ENCODE measurements at regions not wholly inside any gene's neighbourhood (a gene's known extent, or its start where the extent isn't known, plus 50 kb on each side); places are given as distances from the start of the nearest gene placed in this dataset.
"Not testable (repeated sequence)": the region's sequence is repeated elsewhere in the genome, so short reads cannot be mapped to it uniquely, and the experiment has no call there.

DNA sequence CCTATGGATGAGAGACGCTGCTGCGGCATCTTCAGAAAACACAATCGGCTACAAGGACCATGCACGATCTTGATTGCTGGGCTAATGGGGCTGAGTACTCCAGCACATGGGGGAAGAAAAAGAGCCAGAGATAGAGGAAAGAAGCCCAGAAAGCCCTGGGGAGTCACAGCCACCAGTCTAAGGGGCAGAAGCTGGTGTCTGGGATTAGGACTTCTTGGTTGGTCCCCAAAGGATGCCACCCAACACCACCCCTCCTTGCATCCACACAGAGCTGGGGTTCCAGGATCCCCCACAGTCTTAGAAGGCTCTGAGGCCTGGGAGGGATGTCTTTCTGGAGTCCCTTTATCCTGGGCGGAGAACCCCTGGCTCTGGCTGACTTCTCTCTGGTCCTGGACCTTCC lies 98.4 kb upstream of the TARDBP start:
- no peak for DNase-seq

DNA sequence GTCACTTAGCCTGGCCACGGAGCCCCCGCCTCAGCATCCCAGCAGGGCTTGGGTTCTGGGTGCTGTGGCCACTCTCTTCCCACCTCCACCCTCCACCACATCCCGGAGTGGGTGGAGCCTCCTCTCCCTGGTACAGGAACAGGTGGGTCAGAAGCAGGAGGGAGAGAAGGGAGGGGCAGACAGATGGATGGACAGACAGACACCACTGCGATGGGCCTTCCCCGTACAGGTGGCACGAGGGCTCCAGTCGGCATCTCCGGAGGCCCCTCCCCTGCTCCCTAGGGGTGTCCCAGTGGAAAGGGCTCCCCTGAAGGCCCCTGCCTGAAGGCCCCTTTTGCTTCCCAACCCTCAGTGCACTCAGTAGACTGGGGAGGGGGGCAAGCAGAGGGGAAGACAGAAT lies 96.9 kb upstream of the TARDBP start:
- no peak for DNase-seq

DNA sequence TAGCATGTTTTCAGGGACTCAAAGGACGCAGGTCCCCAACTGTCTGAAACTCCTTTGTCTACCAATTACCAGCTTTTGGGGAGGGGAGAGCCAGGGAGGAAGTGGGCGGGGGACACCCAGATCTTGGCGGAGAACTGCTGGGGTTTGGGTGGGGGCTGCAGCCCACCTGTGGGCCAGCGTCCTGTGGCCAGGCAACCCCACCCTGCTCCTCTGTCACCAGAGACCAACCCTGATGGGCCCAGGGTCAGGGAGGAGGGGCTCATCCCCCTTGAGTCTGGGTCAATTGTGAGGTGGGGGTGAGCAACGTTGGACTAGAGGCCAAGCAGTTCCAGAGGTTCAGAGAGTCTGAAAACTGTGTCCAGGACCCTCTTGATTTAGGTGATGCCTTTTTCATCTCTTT lies 96.1 kb upstream of the TARDBP start:
- no peak for DNase-seq

DNA sequence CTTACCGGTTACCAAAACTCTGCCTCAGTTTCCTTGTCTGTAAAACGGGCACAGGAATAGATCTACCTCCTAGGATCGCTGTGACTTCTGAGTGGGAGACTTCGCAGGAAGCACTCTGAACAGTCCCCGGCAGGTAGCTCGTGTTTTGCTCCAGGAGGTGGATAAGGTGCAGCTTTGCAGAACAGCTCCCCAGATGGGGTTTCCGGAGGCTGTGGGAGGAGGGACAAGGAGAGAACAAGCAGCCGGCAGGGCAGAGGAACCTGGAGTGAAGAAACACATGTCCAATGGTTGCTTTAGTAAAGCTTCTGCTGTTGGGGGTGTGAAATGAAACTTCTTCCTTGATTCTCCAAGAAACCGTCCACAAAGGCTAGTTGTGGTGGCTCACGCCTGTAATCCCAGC lies 95.5 kb upstream of the TARDBP start:
- no peak for DNase-seq

DNA sequence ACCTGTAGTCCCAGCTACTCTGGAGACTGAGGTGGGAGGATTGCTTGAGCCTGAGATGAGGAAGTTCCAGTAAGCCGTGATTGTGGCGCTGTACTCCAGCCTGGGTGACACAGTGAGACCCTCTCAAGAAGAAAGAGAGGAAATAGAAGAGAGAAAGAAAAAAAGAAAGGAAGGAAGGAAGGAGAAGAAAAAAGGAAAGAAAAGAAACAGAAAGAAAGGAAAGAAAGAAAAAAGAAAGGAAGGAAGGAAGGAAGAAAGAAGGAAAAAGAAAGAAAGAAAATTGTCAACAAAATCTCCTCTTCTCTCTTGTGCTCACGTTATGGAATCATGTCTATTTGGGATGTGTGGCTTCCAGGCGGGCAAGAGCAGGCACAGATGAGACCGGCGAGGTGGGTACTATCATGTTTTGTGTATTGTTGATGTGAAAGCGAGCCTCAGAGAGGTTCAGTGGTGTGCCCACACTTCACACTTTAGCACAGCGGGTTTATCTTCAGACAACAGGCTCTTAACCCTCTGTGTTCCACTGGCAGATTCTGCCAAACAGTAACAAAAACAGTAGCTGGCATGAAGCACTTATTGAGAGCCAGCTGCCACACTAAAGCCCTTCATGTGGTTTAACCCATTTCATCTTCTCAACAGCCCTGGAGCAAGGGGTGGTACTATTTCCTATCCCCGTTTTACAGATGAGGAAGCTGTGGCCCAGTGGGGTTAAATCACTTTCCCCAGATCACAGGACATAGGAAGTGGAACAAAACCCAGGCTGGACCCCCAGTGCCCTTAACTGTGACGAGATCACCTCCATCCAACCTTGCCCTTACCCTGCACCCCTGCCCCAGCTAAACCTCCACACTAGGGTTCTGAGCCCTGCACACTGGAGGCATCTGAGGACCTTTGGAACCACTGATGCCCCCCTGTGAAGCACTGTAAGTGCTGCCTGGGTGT lies 94.7 kb upstream of the TARDBP start:
- DNase-seq: no peak

DNA sequence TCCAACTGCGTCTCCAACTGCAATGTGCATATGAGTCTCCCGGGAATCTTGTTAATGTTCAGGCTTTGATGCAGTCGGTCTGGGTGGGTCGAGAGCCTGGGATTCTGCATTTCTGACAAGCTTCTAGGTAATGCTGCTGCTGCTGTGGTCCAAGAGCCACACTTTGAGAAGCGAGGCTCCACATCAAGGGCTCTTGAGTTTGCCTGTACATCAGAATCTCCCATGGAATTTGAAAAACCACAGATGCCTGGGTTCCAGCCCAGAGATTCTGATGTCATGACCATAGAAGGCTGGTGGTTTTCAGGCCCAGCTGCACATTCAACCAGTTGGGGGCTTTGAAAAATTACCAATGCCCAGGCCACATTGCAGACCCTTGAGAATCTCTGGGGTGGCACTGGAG lies 93.9 kb upstream of the TARDBP start:
- no peak for DNase-seq

DNA sequence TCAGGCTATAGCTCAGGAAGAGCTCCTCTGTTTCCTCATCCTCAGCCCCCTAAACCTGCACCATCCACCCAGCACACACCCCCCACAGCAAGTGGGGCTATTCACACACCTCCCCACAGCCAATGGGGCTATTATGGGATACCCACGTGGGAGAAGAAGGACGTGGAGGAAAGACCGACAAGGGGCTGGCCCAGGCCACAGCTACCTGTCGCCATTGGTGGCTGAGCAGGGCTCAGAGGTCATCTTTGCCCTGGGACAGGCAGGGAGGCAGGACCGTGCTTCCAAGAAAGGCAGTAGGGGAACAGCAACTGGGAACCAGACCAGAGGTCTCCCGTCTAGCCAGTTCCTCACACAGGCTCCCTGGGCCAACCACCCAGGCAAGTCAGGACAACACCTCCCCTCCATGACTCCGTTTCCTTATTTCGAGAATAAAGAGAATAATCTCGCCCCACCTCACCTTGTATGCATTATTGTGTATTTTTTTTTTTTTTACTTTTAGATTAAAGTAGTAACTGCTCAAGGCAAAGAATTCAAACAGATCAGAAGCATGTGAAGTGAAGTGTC lies 92.3 kb upstream of the TARDBP start:
- DNase-seq: no peak

DNA sequence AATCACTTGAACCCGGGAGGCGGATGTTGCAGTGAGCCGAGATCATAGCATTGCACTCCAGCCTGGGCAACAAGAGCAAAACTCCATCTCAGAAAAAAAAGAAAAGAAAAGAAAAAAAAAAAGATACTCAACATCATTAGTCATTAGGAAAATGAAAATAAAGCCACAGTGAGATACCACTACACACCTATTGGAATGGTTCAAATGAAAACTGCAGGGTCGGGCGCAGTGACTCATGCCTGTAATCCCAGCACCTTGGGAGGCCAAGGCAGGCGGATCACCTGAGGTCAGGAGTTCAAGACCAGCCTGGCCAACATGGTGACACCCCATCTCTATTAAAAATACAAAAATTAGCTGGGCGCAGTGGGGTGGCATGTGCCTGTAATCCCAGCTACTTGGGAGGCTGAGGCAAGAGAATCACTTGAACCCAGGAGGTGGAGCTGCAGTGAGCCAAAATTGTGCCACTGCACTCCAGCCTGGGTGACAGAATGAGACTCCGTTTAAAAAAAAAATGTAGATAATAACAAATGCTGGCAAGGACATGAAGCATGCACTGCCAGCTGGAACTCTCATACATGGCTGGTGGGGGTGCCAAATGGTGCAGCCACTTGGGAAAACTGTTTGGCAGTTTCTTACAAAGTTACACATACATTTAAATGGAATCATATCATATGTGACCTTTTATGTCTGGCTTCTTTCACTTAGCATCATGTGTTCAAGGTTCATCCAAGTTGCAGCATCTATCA lies 90.0 kb upstream of the TARDBP start:
- not testable (repeated sequence) for DNase-seq

DNA sequence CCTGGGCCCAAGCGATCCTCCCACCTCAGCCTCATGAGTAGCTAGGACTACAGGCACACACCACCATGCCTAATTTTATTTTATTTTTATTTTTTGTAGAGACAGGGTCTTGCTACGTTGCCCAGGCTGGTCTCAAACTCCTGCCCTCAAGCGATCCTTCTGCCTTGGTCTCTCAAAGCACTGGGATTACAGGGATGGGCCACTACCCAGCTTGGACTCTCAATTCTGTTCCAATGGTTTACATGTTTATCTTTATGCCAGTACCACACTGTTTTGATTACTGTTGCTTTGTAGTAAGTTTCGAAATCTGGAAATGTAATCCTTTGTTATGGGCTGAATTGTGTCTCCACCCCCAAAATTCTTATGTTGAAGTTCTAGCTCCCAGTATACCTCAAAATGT lies 88.4 kb upstream of the TARDBP start:
- no peak for DNase-seq

DNA sequence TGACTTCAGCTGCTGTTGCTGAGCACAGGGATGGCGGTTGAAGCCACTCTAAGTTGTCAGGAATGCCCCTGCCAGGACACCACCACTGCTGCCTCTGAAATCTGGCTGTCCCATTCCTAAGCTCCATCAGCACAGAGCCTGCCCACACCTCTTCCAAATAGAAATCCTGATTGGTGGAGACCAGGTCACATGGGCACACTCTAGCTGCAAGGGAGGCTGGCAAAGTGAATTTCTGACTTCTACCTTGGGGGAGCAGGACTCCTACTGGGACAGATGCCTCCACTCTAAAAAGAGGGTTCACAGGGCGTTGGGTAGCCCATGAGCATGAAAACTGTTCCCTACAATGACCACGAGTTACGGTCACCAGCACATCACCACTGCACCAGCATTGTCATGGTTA lies 83.8 kb upstream of the TARDBP start:
- DNase-seq: no peak

DNA sequence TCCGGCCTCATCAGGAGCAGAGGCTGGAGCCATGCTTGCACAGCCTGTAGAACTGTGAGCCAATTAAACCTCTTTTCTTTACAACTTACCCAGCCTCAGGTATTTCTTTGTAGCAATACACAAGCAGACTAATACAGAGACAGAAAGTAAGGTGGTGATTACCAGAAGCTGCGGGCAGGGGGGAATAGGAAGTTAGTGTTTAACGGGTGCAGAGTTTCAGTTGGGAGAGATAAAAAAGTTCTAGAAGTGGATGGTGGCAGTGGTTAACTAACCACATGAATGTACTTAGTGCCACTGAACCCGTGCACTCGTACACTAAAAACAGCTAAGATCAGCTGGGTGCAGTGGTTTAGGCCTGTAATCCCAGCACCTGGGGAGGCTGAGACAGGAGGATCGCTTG lies 80.4 kb upstream of the TARDBP start:
- DNase-seq: no peak

DNA sequence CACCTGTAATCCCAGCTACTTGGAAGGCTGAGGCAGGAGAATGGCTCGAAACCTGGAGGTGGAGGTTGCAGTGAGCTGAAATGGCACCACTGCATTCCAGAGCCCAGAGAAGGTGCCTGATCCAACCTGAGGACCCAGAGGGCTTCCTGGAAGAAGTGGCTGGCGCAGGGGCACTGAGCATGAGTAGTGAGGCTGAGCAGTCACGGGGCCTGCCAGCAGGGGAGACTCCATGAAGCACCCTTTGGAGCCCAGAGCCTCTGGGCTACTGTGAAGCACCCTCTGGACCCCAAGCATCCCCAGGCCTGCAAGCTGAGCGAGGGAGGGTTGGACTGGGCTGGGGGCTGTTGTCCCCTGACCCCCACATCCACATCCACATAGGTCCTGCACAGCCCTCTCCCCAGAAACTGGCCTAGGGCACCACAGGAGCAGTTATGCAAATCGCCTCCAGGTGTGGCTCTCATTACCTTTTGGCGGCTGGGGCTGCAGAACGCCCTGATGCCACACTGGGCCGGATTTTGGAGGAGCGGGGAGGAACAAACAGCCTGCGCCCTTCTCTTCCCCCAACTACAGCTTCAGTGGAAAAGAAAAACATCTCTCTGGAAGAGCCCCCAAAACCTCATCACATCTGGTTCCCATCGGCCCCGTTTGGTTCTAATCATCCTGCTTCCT lies 78.2 kb upstream of the TARDBP start:
- DNase-seq: no peak

DNA sequence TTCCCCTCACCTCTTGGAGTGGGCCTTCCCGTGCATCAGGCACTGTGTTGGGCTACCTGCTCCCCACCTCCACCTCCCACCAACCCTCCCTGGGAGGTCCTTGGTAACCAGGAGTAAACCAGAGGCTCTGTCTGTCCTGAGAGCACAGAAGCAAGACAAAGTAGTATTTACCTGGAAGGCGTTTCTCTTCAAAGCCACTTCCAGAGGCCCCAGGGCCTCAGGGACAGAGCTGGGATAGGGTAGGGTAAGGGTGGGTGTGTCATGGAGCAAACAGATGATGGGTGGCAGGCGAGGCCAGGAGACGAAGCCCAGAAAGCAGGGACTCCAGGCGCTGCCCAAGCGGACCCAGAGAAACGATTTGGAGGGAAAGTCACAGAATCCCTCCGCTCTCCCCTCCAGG lies 77.2 kb upstream of the TARDBP start:
- no peak for DNase-seq

DNA sequence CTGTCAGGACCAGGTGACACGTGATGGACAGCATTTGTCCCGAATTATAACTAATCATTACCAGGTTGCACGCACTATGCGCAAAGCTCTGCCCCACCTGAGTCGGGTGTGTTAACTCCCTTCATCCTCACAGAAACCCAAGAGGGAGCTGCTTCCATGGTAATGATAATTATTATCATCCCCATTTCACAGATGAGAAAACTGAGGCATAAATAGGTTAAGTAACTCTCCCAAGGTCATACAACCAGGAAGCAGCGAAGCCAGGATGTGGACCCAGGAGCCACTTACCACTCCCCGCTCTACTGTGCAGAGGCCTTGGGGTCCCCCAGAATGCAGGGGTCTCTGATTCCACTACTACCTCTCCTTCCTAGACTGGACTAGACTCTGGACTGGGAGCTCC lies 76.7 kb upstream of the TARDBP start:
- DNase-seq: no peak

DNA sequence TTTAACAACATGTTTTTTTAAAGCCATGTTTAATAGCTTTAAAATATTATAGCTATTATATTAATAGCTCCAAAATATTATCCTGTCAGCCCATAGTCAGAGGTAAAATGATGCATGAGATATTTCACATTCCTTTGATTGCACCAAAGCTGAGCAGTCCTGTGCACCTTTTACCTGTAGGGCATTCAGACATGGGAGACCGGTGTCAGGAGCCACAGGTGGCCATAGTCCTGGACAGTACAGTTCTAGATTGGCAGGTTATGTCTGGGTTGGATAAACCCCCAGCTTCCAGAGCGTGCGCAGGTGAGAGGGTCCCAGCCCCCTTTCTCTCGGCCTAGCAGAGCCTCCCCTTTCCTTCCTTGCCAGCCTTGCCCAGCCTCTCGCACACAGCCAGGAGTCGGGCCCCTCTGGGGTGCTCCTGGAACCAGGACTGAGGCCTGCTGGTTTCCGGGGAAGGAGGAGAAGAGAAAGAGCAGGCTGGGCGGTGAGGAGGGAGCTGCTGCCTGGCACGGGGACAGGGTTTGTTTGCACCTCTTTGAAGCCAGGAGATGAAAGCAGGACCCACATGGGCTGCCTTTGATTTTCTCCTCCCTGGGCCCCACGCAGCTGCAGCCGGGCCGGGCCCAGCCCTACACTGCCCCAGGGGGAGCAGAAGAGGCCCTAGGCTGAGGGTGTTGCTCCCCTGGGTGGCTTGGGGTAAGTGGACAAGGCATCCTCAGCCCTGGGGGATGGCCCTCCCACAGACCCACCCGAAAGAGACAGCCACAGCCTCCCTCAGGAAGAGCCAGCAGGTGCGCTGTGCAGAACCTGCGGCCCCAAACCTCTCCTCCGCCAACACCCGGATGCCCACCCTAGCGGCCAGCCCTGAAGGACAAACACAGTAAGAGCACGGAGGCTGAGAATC lies 75.2 kb upstream of the TARDBP start:
- no peak for DNase-seq

DNA sequence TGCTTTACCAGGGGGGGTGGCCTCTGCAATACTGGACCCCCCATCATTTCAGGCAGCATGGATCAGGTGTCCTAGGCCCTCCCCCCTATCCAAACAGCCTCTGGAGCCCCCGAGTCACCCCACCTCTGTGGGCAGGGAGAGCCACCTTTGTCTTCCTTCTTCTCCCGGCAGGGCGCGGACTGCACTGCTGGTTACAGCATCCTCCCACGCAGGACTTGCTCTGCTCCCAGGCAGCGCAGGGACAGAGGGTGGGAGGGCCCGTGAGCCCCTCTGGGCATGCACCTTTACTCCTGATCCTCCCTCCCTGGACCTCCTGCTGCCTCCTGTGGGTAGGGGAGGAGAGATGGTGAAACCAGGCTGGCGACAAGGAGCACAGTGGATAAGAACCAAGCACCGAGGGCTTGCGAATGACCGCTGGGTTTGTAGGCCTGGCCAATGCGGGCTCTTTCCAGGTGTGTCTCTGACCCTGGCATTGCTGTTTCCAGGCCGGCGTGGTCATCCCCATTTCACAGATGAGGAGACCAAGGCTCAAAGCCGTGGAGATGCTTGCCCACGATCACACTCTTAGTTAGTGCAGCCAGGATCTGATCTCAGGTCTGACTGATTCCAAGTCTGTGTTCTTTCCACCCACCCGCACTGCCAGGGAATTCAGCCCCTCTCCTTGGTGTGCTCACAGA lies 73.6 kb upstream of the TARDBP start:
- DNase-seq: no peak

DNA sequence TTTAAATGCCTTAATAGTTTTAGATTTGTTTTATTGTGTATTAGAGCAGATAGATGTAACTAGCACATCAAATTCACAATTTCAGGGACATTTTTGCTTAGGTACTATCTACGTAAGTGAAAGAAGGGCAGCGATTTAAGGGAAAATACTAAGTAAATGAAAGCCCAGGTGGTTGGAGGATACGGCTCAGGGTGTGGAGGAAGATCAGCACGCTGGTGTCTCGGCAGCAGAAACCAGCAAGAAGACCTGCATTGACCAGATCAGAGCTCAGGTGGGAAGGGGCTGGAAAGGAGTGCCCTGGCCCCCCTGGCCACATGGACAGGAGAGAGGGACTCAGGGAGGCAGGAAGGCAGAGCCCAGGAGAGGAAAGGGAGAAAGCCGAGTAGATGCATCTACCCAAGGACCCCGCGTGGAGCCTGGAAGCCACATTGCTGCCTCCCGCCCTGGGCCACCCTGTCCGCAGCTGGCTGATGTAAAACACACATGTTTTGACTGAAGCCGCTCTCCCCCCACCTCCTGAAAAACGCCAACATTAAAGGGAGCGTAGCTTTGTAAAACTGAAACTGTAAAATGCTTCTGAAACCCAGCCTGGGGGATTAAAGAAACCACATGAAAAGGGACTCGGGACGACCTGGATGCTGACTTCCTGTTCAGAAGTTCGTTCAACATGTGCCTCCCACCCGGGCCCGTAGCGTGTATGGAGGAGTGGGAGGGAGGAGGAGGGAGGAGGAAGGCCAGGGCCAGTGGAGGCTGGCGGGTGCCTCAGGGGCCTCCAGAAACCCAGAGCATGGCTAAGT lies 72.6 kb upstream of the TARDBP start:
- DNase-seq: no peak

DNA sequence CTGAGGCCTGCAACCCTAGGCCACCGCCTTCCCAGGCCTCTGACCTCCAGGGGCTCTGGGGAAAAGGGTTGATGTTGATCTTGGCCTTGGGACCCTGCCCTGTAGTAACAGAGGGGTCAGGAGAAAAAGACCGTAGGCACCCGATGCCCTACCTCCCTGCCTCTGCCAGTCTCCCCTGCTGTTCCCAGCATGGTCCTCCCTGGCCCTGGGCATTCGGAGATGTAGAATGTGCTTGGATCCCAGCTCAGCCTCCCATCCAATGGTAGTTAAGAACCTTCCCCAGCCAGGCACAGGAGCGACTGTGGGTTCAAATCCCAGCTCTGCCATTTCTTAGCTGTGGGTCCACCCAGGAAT lies 72.0 kb upstream of the TARDBP start:
- no peak for DNase-seq

DNA sequence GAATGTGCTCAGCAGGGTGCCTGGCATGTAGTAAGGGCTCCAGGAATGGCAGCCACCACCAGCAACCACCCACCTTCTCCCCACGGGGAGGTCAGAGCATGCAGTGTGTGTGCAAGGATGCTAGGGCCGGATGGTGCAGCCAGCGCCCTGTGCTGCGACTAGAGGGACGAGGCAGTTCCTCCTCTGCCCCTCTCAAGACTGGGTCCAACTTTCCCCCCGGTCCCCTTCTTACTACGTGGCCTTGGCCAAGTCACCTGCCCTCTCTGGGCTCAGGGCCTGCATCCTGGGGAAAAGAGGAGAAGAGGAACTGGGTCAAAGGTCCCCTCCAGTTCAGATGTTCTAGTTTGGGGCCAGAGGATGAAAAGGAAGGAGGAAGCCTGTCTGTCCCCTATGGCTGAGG lies 71.6 kb upstream of the TARDBP start:
- DNase-seq: no peak

DNA sequence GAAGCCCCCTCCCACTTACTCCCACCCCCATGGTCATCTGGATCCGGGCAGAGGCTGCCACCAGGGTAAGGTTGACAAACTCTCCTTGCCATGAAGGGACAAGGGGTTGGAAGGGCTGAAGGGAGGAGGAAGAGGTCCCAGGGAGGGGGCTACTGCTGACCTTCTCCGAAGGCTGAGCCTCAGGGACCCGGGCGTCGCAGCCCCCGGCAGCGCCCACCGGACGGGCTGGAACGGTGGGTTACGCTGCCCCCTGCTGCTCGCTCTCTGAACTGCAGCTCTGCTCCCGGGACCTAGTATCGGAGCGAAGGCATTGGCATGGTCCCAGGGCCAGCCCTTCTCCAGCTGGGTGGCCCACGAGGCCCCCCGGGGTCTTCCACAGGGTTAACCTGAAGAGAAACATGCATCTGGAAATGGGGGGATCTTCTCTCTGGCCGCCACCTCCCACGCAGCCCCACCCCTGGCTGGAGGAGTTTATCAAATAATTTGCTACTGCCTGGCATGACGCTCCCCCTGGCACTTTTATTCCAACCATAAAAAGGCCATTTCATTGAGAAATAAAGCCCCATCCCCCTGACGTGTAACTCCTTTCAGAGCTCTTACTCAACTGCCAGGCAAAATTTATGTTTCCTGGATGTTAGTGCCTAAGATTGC lies 70.4 kb upstream of the TARDBP start:
- DNase-seq: peak in 3 of 14 donors; percentile 17 to 38 (median 19)
